Body of pancreas (tissue), 4 donors: ENCODE measurements at regions not wholly inside any gene's neighbourhood (a gene's known extent, or its start where the extent isn't known, plus 50 kb on each side); places are given as distances from the start of the nearest gene placed in this dataset.

ENCODE experiments used
- ATAC-seq: fragments of 150-250 bp; one replicate; pipeline ENCODE4 v1.9.1; 2016
- DNase-seq, 4 donors: peaks; one replicate each; pipeline ENCODE4 v3.0.0-alpha.2; 2019
- H3K27ac ChIP-seq, 4 donors: fragments of 200-600 bp; sonication (generic); 1 replicate in 3 of 4; 2 replicates in 1 of 4; pipeline versions ENCODE4 v1.5.1 to v1.6.1; 2016 to 2019; ENCODE audit warnings: mild to moderate bottlenecking in 1 of 4, mixed read lengths in 1 of 4, moderate library complexity in 1 of 4
- H3K27me3 ChIP-seq, 2 donors: fragments of 200-600 bp; sonication (generic); one replicate each; pipeline ENCODE4 v1.6.0; 2016; ENCODE audit warnings: mild to moderate bottlenecking in 1 of 2
- H3K36me3 ChIP-seq, 2 donors: fragments of 200-600 bp; sonication (generic); replicated peaks in 1 of 2; 2 replicates each; pipeline ENCODE4 v1.5.1; 2016; ENCODE audit warnings: low read depth in 2 of 2; ENCODE audit not compliant: insufficient read depth in 1 of 2
- H3K4me1 ChIP-seq: fragments of 200-600 bp; sonication (generic); one replicate; pipeline ENCODE4 v1.6.0; 2016
- H3K4me3 ChIP-seq, 2 donors: fragments of 200-600 bp; sonication (generic); 1 replicate in 1 of 2; 2 replicates in 1 of 2; pipeline ENCODE4 v1.5.1; 2016 to 2019
- H3K9me3 ChIP-seq, 3 donors: fragments of 200-600 bp; sonication (generic); 1 replicate in 2 of 3; 2 replicates in 1 of 3; pipeline ENCODE4 v1.5.1; 2016
- CTCF ChIP-seq, 7 experiments: fragments of 450-650 bp in 4 of 7; fragments of 200-600 bp in 3 of 7; sonication (generic) in 3 of 7; IDR thresholded peaks; one replicate each; pipeline ENCODE4 v1.5.1; 2016 to 2019; ENCODE audit warnings: antibody characterized with exemption in 7 of 7
- POLR2A ChIP-seq, 3 donors: fragments of 450-650 bp; IDR thresholded peaks; one replicate each; pipeline ENCODE4 v1.6.1; 2016; ENCODE audit warnings: antibody characterized with exemption in 3 of 3, mild to moderate bottlenecking in 2 of 3
- whole genome bisulfite sequencing, 2 donors: methylation state at CpG; one replicate each; pipeline ENCODE4 v1.1.5; 2017; 5-methylcytosine and 5-hydroxymethylcytosine counted together
- intact Hi-C: fragments of 100-400 bp; cut with DNase I; formaldehyde crosslinking; loops from one replicate; pipeline ENCODE4 v1.15.1; 2023

GRCh38 chr1:38329644-38330043 lies 283.1 kb upstream of the POU3F1 start:
- Histone ChIP-seq H3K27ac (no peak overlapping the region), H3K27me3 (no peaks in the 10 kb centered on the region), H3K9me3 (no peaks in the 10 kb centered on the region), H3K4me3 (no peak overlapping the region), H3K4me1 (no peaks in the 10 kb centered on the region), H3K36me3 (no peaks in the 10 kb centered on the region)
- intact Hi-C loops: no loop called here
- ATAC-seq (no peak), DNase-seq (no peak)
- no peak for TF ChIP-seq CTCF (IDR thresholded peaks at IDR 0.05)
- no peak for TF ChIP-seq POLR2A (IDR thresholded peaks at IDR 0.05)
- WGBS, 2 donors: 27 to 29% methylated on average over 2 of the region's 2 CpGs

GRCh38 chr1:38328278-38329035 lies 281.9 kb upstream of the POU3F1 start:
- WGBS, 2 donors: 55 to 68% methylated on average over 10 of the region's 10 CpGs
- no peaks in the 10 kb centered on the region for H3K36me3 ChIP-seq
- H3K27me3 ChIP-seq: no peaks in the 10 kb centered on the region
- H3K4me1 ChIP-seq: no peaks in the 10 kb centered on the region
- H3K9me3 ChIP-seq: no peaks in the 10 kb centered on the region
- intact Hi-C loops: no loop called here
- no peak overlapping the region for H3K27ac ChIP-seq
- TF ChIP-seq CTCF (IDR thresholded peaks at IDR 0.05) (no peak), POLR2A (IDR thresholded peaks at IDR 0.05) (no peak)
- no peak for DNase-seq
- ATAC-seq: no peak
- no peak overlapping the region for H3K4me3 ChIP-seq

GRCh38 chr1:38327559-38327973 lies 281.0 kb upstream of the POU3F1 start:
- Histone ChIP-seq H3K4me1 (no peaks in the 10 kb centered on the region), H3K36me3 (no peaks in the 10 kb centered on the region), H3K9me3 (no peaks in the 10 kb centered on the region), H3K4me3 (no peak overlapping the region), H3K27me3 (no peaks in the 10 kb centered on the region), H3K27ac (no peak overlapping the region)
- intact Hi-C loops: no loop called here
- no peak for DNase-seq
- 46 to 58% methylated on average over 2 of the region's 2 CpGs for WGBS, 2 donors
- ATAC-seq: no peak
- TF ChIP-seq POLR2A (IDR thresholded peaks at IDR 0.05) (no peak), CTCF (IDR thresholded peaks at IDR 0.05) (no peak)

- ATAC-seq (no peak), DNase-seq (no peak)
- Histone ChIP-seq H3K36me3 (no peaks in the 10 kb centered on the region), H3K27me3 (no peaks in the 10 kb centered on the region), H3K4me1 (no peaks in the 10 kb centered on the region), H3K9me3 (no peaks in the 10 kb centered on the region), H3K27ac (no peak overlapping the region), H3K4me3 (no peak overlapping the region)
- intact Hi-C loops: no loop called here
- TF ChIP-seq CTCF (IDR thresholded peaks at IDR 0.05) (no peak), POLR2A (IDR thresholded peaks at IDR 0.05) (no peak)
- 65 to 67% methylated on average over 9 of the region's 9 CpGs for WGBS, 2 donors
These were observed 280.3 kb upstream of the POU3F1 start for GRCh38 chr1:38326856-38327255.

GRCh38 chr1:38326135-38326534 lies 279.5 kb upstream of the POU3F1 start:
- Histone ChIP-seq H3K4me3 (no peak overlapping the region), H3K27ac (no peak overlapping the region), H3K27me3 (no peaks in the 10 kb centered on the region), H3K9me3 (no peaks in the 10 kb centered on the region), H3K36me3 (no peaks in the 10 kb centered on the region), H3K4me1 (no peaks in the 10 kb centered on the region)
- intact Hi-C loops: no loop called here
- WGBS, 2 donors: 34 to 36% methylated on average over 3 of the region's 3 CpGs
- TF ChIP-seq POLR2A (IDR thresholded peaks at IDR 0.05) (no peak), CTCF (IDR thresholded peaks at IDR 0.05) (no peak)
- DNase-seq (no peak), ATAC-seq (no peak)
